Stimulated activated CD4-positive, alpha-beta T cell treated with anti-CD3 and anti-CD28 coated beads, Interleukin-12 subunit alpha, Interleukin-12 subunit beta, amount 100 ng/mL, for 24 hours (primary cell): ENCODE measurements at regions not wholly inside any gene's neighbourhood (a gene's known extent, or its start where the extent isn't known, plus 50 kb on each side); places are given as distances from the start of the nearest gene placed in this dataset.

Experiments
- DNase-seq, 2 experiments: peaks; one replicate each; pipeline ENCODE4 v3.0.0-alpha.2; 2020; ENCODE audit warnings: low read depth in 2 of 2

DNA sequence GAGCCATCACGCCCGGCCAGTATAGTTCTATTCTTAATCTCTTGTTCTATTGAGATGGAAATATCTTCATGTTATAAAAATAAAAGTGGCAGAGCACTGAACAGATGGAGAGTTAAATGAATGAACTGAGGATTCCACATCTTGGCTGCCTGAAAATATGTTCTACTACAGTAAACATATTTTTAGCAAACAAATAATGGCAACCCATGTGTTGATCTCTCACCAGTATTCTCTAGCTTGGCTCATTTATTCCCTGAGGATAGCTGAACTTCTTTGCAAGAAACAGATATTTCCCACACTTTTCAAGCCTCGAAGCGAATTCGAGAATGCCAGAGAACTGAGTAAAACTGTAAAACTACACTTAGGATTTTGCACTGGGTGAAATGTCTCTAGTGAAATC, 58.9 kb downstream of the DIRAS3 start:
- no peak for DNase-seq

DNA sequence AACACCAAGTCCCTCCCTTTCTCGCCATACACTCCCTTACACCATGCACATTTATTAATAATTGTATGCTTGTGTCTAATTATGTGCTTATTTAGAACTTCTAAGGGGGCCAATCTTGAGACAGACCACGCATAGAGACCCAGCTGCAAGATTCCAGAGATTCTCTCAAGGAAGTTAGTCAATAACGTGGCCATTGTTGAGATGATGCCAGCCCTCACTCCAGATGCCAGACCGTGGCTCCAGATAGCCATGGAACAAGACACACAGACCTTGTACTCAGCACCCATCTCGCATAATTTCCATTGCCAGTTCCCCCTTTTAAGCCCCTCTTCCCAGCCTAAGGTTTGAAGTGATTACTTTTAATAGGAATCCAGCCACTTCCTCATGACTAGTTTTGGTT, 62.4 kb downstream of the DIRAS3 start:
- no peak for DNase-seq

DNA sequence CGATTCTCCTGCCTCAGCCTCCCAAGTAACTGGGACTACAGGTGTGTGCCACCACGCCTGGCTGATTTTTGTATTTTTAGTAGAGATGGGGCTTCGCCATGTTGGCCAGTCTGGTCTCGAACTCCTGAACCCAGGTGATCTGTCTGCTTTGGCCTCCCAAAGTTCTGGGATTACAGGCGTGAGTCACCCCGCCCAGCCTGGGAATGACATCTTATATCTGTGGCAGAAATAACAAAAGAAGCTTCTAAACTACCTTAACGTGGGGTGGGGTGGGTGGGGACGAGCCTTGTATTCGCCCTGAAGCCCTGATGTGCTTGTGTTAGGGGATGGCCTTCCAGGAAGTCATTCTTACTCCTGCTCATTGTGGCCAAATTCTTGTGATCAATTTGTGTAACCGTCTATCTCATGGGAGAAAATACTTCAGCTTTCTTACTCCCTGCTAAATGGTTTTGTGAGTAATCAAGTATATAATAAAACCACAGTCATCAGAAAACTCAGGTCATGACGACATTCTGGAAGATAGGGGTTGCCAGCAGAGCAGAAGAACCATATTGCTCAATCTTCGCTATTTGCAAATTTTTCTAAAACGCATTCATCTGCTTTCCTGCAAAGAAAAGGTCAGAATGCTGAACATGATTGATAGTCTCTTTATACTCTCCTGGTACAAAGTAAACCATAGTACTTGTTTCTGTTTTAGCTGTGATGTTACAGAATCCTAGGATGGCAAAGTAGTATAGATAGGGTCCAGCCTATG, 63.2 kb downstream of the DIRAS3 start:
- no peak for DNase-seq

DNA sequence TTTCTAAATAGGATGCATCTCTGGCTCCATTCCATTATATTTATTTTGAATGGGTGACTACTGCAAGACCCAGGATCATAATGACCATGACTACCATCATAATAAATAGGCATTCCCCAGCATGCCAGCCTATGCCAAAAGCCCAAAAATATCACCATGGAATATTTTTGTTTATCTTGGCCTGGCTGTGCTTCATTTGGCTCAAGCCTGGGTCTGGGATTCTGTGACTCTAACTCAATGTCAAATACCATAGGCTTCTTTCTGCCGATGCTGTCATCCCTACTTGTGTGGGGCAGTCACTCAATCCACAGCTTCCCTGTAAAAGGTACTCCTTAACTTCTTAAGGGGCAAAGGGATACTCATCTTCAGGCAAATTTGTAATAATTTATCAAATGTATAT, 66.6 kb downstream of the DIRAS3 start:
- DNase-seq, result no peak

- DNase-seq, result no peak
Observed at GRCh38 chr1:67980028-67980427, 70.4 kb downstream of the DIRAS3 start.

DNA sequence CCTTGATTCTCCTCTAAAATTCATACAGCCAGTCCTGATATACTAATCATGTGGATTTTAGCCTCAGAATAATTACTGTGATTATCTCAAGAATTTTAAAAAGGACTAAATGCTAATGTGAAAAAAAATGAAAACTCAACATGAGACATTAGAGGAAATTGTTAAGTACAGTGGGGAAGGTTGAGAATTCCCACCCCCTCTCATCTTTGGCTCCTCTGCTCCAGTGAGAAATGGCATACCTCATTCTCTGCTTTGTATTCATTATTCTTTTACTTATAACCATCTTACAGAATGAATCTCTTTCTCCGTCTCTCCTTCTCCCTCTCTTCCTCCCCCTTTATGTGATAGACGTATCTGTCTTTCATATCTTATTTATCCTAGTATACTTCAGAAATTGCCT, 70.9 kb downstream of the DIRAS3 start:
- no peak for DNase-seq

GRCh38 chr1:67978890-67979516, 71.4 kb downstream of the DIRAS3 start:
- no peak for DNase-seq

DNA sequence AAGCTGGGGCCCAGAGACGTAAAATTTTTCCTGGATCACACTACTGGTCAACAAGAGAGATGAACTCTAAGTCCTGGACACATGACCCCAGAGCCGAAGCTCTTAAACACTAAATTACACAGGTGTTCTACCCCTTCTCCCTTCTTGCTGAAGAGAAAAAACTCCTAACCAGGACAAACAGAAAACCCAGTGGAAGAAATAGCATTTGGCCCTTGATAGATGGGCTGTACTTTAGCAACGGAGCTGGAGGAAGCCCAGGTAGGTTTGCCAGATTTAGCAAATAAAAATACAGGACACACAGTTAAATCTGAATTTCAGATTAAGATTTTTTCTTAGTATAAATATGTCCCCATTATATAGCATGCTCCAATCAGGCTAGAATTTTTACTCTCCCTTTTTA, 72.7 kb downstream of the DIRAS3 start:
- DNase-seq, result no peak

DNA sequence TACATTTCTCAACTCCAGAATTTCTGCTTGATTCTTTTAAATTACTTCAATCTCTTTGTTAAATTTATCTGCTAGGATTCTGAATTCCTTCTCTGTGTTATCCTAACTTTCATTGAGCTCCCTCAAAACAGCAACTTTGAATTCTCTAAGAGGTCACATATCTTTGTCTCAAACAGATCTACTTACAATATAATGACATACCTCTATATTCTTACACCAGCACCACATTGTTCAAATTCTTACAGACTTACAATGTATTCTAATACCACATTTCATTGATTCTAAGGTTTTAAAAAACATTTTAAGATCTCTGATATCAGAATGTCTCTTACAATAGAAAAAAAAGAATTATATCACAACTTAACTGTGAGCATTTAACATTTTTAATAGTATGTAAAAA, 77.4 kb downstream of the DIRAS3 start:
- no peak for DNase-seq

GRCh38 chr1:67970088-67970487, 80.3 kb downstream of the DIRAS3 start:
- DNase-seq, result no peak

GRCh38 chr1:67969446-67969845, 81.0 kb downstream of the DIRAS3 start:
- DNase-seq, result no peak

DNA sequence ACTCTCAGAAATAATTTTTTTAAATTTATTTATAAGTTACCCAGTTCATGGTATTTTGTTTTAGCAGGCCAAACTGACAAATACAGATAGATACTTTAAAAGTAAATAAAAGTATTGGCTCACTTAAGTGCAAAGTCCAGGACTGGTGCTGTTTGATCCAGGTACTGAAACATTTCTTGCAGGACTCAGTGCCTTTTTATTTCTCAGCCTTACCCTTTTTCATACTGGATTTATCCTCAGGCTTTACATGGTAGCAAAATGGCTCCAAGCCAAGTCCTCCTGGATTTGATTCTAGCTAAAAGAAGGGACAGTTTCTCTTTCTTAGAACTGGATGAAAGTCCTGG, 83.8 kb downstream of the DIRAS3 start:
- DNase-seq, result no peak

DNA sequence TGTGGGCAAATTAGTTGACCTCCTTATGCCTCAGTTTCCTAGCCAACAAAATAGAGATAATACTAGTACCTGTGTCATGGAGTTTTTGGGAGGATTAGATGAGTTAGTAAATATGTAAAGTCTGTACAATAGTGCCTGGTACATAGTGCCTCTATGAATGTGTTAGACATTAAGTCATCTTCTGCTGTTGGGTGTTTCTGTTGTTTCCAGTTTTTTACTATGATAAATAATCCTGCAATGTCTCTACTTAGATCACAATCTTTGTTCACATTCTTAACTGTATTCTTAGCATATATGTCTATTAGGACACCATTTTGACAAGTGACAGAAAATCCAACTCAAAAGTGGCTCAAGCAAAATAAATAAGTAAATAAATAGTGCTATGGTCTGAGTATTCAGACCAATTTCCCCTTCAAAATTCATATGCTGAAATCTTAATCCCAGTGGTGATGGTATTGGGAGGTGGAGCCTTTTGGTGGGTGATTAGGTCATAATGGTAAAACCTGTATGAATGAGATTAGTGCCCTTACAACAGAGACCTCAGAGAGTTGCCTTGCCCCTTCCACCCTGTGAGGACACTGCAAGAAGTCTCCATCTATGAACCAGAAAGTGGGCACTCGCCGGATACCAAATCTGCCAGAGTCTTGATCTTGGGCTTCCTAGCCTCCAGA, 84.3 kb downstream of the DIRAS3 start:
- no peak for DNase-seq

DNA sequence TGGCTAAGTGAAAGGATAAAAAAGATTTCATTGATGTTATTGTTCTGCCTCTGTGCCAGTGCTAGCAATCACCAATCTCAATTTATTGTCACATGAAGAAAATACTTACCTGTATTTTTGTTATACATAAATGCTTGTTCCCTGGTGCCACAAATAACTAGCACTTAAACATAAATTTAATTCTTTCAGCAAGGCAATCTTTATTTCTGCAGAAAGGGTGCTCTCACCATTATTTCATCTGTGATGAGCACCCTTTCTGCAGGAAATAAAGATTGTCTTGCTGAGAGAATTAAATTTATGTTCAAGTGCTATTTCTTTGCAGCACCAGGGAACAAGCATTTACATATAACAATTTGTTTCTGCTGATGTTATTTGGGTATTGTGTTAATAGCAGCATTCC, 87.2 kb downstream of the DIRAS3 start:
- no peak for DNase-seq

DNA sequence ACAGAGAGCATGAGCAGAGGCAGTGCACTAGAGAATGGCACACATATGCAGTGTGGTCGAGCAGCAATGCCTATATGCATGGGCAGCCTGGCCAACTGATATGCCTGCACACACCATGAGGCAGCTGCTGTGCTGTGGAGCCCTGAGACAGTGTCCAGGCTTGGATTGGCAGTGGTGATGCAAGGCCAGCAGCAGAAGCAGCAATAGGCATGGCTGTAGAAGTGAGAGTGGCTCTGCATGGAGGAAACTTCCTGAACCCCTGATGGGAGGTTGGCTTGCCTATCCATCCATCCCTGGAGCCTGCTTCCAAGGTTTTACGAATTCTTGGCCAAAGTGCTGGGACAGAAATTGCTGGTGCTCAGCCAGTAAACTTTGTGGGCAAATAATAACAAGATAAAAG, 89.7 kb downstream of the DIRAS3 start:
- no peak for DNase-seq

DNA sequence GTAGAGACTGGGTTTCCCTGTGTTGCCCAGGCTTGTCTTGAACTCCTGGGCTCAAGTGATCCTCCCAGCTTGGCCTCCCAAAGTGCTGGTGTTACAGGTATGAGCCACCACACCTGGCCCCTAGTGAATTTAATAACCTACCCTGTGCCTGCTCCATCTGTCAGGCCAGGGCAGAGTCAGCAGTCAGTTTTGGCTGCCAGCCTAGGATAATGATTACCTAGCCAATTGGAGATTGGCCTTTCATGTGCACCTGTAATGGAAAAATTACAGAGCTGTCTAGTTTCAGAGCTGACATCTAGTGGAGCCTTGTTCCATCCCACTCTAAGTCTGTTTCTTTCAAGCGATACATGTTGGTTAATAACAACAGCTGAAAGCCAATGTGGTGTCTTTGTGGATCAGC, 92.0 kb downstream of the DIRAS3 start:
- no peak for DNase-seq

GRCh38 chr1:67957066-67957465, 93.4 kb downstream of the DIRAS3 start:
- DNase-seq, result no peak

DNA sequence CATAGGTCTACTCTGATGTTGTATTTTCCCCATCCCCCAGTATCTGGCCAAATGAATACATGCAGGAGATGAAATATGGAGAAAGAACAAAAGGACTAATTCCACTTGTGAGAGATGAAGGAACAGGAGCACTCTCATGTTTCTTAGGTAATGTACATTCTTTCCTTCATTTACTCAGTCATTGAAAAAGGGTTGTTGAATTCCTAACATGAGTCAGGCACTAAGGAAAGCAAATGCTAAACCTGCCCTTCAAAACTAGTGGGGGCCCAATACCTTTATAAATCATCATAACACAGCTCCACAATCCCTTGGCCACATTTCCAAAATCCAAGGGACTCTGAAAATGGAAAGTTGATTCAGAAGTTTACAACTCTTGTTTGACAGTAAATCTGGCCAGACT, 94.3 kb downstream of the DIRAS3 start:
- DNase-seq, result no peak

- no peak for DNase-seq
Observed at GRCh38 chr1:67955591-67955990, 94.8 kb downstream of the DIRAS3 start.

GRCh38 chr1:67953301-67953700, 97.1 kb downstream of the DIRAS3 start:
- DNase-seq, result no peak

- DNase-seq, result no peak
Observed at GRCh38 chr1:67952071-67952470, 98.4 kb downstream of the DIRAS3 start.

DNA sequence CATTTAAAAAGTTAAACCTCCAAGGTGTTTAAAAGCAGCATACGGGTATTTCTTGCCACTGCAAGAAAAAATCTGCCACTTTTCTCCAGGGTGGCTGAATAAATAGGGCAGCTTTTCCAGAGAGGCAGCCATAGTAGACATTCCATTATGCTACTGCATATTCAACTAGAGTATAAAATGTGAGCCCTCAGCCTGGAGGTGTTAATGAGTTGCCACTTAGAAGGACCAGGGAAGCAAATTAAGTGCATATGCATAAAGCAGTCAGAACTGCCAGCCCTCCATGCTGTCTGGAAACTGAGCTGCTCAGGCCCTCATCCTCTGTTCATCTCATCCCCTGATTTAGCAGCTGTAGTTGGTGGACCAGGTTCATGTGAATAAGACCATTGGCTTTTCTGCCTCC, 99.4 kb downstream of the DIRAS3 start:
- DNase-seq, result no peak
